Suprapubic skin (tissue), 4 donors: ENCODE measurements at regions not wholly inside any gene's neighbourhood (a gene's known extent, or its start where the extent isn't known, plus 50 kb on each side); places are given as distances from the start of the nearest gene placed in this dataset.

Experiments used
- DNase-seq, 2 donors: peaks; one replicate each; pipeline ENCODE4 v3.0.0-alpha.2; 2019; ENCODE audit warnings: low spot score in 2 of 2
- H3K27ac ChIP-seq: fragments of 200-600 bp; sonication (generic); one replicate; pipeline ENCODE4 v1.5.1; 2019
- H3K27me3 ChIP-seq: fragments of 200-600 bp; sonication (generic); one replicate; pipeline ENCODE4 v1.5.1; 2019
- H3K36me3 ChIP-seq: fragments of 200-600 bp; sonication (generic); one replicate; pipeline ENCODE4 v1.5.1; 2019
- H3K4me1 ChIP-seq: fragments of 200-600 bp; sonication (generic); one replicate; pipeline ENCODE4 v1.5.1; 2019
- H3K4me3 ChIP-seq: fragments of 200-600 bp; sonication (generic); one replicate; pipeline ENCODE4 v1.5.1; 2019; ENCODE audit warnings: mild to moderate bottlenecking
- H3K9me3 ChIP-seq: fragments of 200-600 bp; sonication (generic); one replicate; pipeline ENCODE4 v1.5.1; 2019
- EP300 ChIP-seq: sonication (generic); formaldehyde crosslinking; IDR thresholded peaks from one replicate; pipeline ENCODE4 v1.6.1; 2017; ENCODE audit warnings: antibody characterized with exemption
- POLR2A ChIP-seq, 2 donors: fragments of 450-650 bp; IDR thresholded peaks; one replicate each; pipeline ENCODE4 v1.6.1; 2017; ENCODE audit warnings: antibody characterized with exemption in 2 of 2, mild to moderate bottlenecking in 2 of 2, moderate library complexity in 2 of 2
- POLR2AphosphoS5 ChIP-seq, 3 donors: sonication (generic); formaldehyde crosslinking; IDR thresholded peaks; one replicate each; pipeline ENCODE4 v1.6.1; 2017; ENCODE audit warnings: antibody characterized with exemption in 3 of 3
- WGBS: methylation state at CpG from one replicate; pipeline ENCODE4 v1.1.5; 2018; 5-methylcytosine and 5-hydroxymethylcytosine counted together
- TF ChIP-seq, protein P1 (sequence below), 2 donors: fragments of 200-600 bp in 1 of 2; fragments of 450-650 bp in 1 of 2; sonication (generic) in 1 of 2; IDR thresholded peaks; one replicate each; pipeline ENCODE4 v1.5.1; 2016 to 2019; ENCODE audit warnings: antibody characterized with exemption in 2 of 2, mild to moderate bottlenecking in 1 of 2, moderate library complexity in 1 of 2

DNA sequence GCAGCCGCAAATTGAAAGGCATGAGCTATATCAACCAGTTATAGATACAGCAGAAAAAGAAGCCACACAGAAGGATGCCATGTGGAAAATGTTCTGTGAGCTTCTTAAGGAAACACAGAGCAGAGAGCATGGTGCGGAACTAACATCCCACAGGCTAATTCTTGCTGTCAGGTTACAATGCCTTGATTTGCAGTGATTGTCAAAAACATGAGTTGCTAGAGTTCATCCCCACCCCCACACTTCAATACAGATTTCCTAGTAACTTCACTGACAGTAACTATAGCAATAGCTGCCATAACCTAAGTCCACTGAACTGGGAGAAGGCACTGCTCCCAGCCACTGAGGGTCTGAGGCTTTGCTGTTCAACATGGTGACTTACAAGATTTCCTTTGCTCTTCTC lies 821.6 kb downstream of the SQOR start:
- Histone ChIP-seq H3K4me1 (no peaks in the 10 kb centered on the region), H3K27ac (no peak overlapping the region), H3K27me3 (no peaks in the 10 kb centered on the region), H3K36me3 (no peaks in the 10 kb centered on the region), H3K9me3 (no peaks in the 10 kb centered on the region), H3K4me3 (no peak overlapping the region)
- 97% methylated on average over 2 of the region's 2 CpGs for WGBS
- TF ChIP-seq POLR2AphosphoS5 (IDR thresholded peaks at IDR 0.05) (no peak), POLR2A (IDR thresholded peaks at IDR 0.05) (no peak), EP300 (no peak)
- TF ChIP-seq, protein P1, sequence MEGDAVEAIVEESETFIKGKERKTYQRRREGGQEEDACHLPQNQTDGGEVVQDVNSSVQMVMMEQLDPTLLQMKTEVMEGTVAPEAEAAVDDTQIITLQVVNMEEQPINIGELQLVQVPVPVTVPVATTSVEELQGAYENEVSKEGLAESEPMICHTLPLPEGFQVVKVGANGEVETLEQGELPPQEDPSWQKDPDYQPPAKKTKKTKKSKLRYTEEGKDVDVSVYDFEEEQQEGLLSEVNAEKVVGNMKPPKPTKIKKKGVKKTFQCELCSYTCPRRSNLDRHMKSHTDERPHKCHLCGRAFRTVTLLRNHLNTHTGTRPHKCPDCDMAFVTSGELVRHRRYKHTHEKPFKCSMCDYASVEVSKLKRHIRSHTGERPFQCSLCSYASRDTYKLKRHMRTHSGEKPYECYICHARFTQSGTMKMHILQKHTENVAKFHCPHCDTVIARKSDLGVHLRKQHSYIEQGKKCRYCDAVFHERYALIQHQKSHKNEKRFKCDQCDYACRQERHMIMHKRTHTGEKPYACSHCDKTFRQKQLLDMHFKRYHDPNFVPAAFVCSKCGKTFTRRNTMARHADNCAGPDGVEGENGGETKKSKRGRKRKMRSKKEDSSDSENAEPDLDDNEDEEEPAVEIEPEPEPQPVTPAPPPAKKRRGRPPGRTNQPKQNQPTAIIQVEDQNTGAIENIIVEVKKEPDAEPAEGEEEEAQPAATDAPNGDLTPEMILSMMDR (IDR thresholded peaks at IDR 0.05) = no peak
- no peak for DNase-seq

DNA sequence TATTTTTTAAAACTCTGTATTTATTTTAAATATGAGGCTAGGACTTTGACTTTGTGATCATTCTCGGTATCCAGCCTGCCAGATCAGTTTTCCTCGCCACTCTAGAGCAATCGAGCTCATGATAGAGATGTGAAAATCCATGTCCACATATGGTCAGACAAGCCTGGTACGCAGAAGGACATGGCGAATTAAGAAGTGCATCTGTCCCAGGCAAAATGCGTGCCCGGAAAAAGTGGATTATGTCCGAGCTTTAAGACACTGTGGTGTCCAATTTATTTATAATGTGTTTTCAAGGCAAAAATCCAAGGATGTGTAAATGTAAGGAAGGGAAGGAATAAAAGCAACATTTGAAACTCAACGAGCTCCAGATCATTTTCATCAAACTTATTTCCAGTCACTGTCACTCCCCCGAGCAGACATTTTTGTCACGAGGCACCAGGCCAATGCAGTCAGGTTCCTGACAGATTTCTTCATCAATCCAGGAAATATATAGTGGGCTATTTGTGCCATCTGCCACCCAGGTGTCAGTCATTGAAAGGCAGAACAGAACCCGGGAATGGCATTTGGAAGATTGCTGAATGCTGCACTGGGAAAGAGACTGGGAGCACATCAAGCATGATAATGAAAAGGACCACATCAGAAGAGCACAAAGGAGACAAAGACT lies 825.7 kb downstream of the SQOR start:
- no peak for TF ChIP-seq POLR2A (IDR thresholded peaks at IDR 0.05)
- TF ChIP-seq, protein P1 (IDR thresholded peaks at IDR 0.05) = no peak
- no peak for TF ChIP-seq POLR2AphosphoS5 (IDR thresholded peaks at IDR 0.05)
- WGBS = 73% methylated on average over 12 of the region's 12 CpGs

DNA sequence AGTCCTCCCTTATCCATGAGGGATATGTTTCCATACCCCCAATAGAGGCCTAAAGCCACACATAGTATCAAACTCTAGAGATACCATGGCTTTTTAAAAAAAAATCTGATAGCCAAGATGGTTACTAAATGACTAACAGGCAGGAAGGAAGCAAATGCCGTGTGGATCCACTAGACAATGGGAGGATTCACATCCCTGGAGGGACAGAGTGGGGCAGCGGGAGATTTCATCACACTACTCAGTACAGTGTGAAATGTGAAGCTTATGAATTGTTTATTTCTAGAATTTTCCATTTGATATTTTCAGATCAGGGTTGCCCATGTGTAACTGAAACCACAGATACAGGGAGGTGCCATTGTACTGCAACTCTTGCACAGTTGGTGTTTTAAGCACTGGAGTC lies 826.6 kb downstream of the SQOR start:
- Histone ChIP-seq H3K36me3 (no peaks in the 10 kb centered on the region), H3K4me1 (no peaks in the 10 kb centered on the region), H3K27me3 (no peaks in the 10 kb centered on the region), H3K27ac (no peak overlapping the region), H3K9me3 (no peaks in the 10 kb centered on the region), H3K4me3 (no peak overlapping the region)
- TF ChIP-seq, protein P1 (IDR thresholded peaks at IDR 0.05) = no peak
- TF ChIP-seq POLR2AphosphoS5 (IDR thresholded peaks at IDR 0.05) = no peak
- no peak for TF ChIP-seq POLR2A (IDR thresholded peaks at IDR 0.05)
- no peak for TF ChIP-seq EP300
- 64% methylated on average over 2 of the region's 2 CpGs for WGBS
- no peak for DNase-seq

More for the DNA sequence above, 825.7 kb downstream of the SQOR start:
- no peaks in the 10 kb centered on the region for H3K4me1 ChIP-seq
- no peak overlapping the region for H3K4me3 ChIP-seq
- DNase-seq = no peak
- no peaks in the 10 kb centered on the region for H3K36me3 ChIP-seq
- no peaks in the 10 kb centered on the region for H3K27me3 ChIP-seq
- H3K9me3 ChIP-seq = no peaks in the 10 kb centered on the region
- no peak overlapping the region for H3K27ac ChIP-seq

DNA sequence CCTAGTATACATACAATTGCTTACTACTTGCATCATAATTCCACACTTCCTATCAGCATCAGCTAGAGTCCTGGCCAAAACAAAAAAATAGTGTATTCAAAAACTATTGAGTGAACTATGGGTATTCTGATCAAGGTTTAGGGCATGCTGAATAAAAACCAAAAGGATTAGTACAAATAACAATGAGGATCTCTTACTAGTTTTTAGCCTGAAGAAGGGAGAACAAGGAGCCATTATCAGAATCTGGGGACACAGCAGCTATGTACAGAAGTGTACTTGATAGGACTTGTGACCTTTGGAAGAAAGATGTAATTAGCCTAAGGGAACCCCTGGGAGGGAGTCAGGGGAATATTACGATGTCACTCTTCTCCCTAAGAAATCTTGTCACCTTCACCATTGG lies 832.2 kb downstream of the SQOR start:
- 100% methylated on average over 1 of the region's 1 CpG for WGBS
- H3K36me3 ChIP-seq = no peaks in the 10 kb centered on the region
- TF ChIP-seq, protein P1 (IDR thresholded peaks at IDR 0.05) = no peak
- TF ChIP-seq POLR2AphosphoS5 (IDR thresholded peaks at IDR 0.05) (no peak), POLR2A (IDR thresholded peaks at IDR 0.05) (no peak), EP300 (no peak)
- no peak overlapping the region for H3K27ac ChIP-seq
- DNase-seq = no peak
- no peaks in the 10 kb centered on the region for H3K9me3 ChIP-seq
- no peaks in the 10 kb centered on the region for H3K4me1 ChIP-seq
- H3K27me3 ChIP-seq = no peaks in the 10 kb centered on the region
- no peak overlapping the region for H3K4me3 ChIP-seq

DNA sequence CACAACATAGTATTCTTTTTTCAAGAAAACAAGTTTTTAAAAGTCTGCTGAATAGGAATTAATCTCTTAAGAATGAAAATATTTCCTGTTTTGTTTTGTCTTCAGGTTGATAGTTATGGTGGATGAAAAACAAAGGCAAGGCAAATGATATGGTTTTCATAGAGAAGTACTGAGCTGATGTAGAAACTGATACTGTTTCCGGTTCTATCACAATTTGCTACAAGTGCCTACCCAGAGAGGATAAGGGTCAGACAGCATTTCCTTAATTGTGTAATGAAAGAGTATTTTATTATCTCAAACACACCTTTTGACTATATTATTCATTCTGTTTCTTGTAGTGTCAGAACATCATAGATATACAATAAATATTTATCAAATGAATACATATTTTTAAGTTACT lies 836.3 kb downstream of the SQOR start:
- H3K4me1 ChIP-seq = no peaks in the 10 kb centered on the region
- WGBS = 88% methylated on average over 1 of the region's 1 CpG
- H3K9me3 ChIP-seq = no peaks in the 10 kb centered on the region
- H3K27me3 ChIP-seq = no peaks in the 10 kb centered on the region
- H3K27ac ChIP-seq = no peak overlapping the region
- no peak for DNase-seq
- TF ChIP-seq POLR2AphosphoS5 (IDR thresholded peaks at IDR 0.05) = no peak
- TF ChIP-seq EP300 = no peak
- no peak overlapping the region for H3K4me3 ChIP-seq
- H3K36me3 ChIP-seq = no peaks in the 10 kb centered on the region

DNA sequence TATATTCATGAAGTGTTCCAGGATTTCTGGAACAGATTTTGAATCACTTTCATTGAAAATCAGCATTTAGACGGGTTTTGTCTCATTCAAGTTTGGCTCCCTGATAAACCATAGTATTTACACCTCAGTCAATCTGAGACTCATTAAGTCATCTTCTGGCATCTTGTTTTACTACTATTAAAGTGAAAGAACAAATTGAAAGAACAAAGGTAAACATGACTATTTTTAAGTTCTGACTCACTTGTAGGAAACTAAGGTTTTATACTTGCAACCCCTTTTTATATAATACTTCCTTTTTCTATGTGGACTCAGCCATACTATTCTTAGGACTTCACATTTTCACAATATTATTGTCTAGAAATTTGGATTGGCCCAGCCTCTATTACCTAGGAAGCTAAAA lies 854.4 kb downstream of the SQOR start:
- no peak for TF ChIP-seq POLR2AphosphoS5 (IDR thresholded peaks at IDR 0.05)
- TF ChIP-seq POLR2A (IDR thresholded peaks at IDR 0.05) = no peak
- TF ChIP-seq EP300 = no peak
- TF ChIP-seq, protein P1 (IDR thresholded peaks at IDR 0.05) = no peak
- no peak for DNase-seq
- H3K27ac ChIP-seq = no peak overlapping the region
- WGBS = 58% methylated on average over 1 of the region's 1 CpG
- H3K4me1 ChIP-seq = no peaks in the 10 kb centered on the region
- H3K9me3 ChIP-seq = peaks cover 3% of the 10 kb centered on the region
- no peaks in the 10 kb centered on the region for H3K36me3 ChIP-seq
- H3K4me3 ChIP-seq = no peak overlapping the region
- H3K27me3 ChIP-seq = no peaks in the 10 kb centered on the region
